Loucy (cell line): ENCODE measurements at regions not wholly inside any gene's neighbourhood (a gene's known extent, or its start where the extent isn't known, plus 50 kb on each side); places are given as distances from the start of the nearest gene placed in this dataset.

Source experiments
- EZH2phosphoT487 ChIP-seq: fragments of 200-600 bp; IDR thresholded peaks from 2 replicates; pipeline ENCODE4 v1.6.1; 2018; ENCODE audit warnings: antibody characterized with exemption, mild to moderate bottlenecking, moderate library complexity, borderline replicate concordance
- TF ChIP-seq, protein P1 (sequence below): fragments of 200-600 bp; sonication (generic); conservative IDR thresholded peaks from 2 replicates; pipeline ENCODE4 v1.5.1; 2014; ENCODE audit warnings: mild to moderate bottlenecking, antibody characterized with exemption, low read length

DNA sequence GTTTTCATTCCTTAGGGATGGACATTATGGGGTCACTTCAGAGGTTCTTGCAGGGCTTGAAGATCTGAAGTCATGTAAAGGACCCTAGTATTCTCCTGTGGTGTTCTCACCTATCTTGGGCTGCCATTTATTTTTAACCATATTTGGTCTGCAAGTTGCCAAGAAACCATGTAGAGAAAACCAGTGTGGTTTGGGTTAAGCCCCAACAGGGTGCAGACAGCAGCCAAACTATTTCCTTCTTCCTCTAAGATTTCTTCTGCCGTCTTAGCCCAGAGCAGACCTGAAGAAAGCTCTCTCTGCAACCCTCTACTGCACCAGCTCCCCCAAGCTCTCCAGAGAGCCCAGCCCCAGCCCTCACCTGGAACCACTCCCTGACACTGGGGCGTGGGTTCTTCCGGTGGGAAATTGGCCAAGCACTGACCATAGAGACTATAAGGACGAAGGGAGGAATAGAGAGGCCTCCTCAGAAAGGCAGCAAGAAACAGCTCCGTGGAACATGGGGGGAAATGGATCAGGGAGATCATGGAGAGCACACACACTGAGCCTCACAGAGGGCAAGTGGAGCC, 136.6 kb downstream of the SYF2 start:
- TF ChIP-seq, protein P1, sequence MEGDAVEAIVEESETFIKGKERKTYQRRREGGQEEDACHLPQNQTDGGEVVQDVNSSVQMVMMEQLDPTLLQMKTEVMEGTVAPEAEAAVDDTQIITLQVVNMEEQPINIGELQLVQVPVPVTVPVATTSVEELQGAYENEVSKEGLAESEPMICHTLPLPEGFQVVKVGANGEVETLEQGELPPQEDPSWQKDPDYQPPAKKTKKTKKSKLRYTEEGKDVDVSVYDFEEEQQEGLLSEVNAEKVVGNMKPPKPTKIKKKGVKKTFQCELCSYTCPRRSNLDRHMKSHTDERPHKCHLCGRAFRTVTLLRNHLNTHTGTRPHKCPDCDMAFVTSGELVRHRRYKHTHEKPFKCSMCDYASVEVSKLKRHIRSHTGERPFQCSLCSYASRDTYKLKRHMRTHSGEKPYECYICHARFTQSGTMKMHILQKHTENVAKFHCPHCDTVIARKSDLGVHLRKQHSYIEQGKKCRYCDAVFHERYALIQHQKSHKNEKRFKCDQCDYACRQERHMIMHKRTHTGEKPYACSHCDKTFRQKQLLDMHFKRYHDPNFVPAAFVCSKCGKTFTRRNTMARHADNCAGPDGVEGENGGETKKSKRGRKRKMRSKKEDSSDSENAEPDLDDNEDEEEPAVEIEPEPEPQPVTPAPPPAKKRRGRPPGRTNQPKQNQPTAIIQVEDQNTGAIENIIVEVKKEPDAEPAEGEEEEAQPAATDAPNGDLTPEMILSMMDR, result no peak
- no peak for TF ChIP-seq EZH2phosphoT487
